HUES6 (cell line): ENCODE measurements at regions not wholly inside any gene's neighbourhood (a gene's known extent, or its start where the extent isn't known, plus 50 kb on each side); places are given as distances from the start of the nearest gene placed in this dataset.

Source experiments
- H3K27ac ChIP-seq: 2 replicates; pipeline ENCODE4 v1.7.0; 2013; ENCODE audit warnings: low read depth, mild to moderate bottlenecking, low read length, inconsistent platforms
- H3K27me3 ChIP-seq: 2 replicates; pipeline ENCODE4 v1.6.1; 2013; ENCODE audit warnings: low read length; ENCODE audit not compliant: control insufficient read depth, insufficient read depth
- H3K36me3 ChIP-seq: 2 replicates; pipeline ENCODE4 v1.6.1; 2013; ENCODE audit warnings: low read length; ENCODE audit not compliant: control insufficient read depth, insufficient read depth
- H3K4me1 ChIP-seq: 2 replicates; pipeline ENCODE4 v1.6.1; 2013; ENCODE audit warnings: low read length; ENCODE audit not compliant: control insufficient read depth, insufficient read depth
- H3K4me3 ChIP-seq: 2 replicates; pipeline ENCODE4 v1.5.1; 2013; ENCODE audit warnings: low read depth, low read length
- H3K9ac ChIP-seq: one replicate; pipeline ENCODE4 v1.6.1; 2013; ENCODE audit warnings: mild to moderate bottlenecking, low read length
- H3K9me3 ChIP-seq: 2 replicates; pipeline ENCODE4 v1.6.1; 2013; ENCODE audit warnings: low read depth, low read length; ENCODE audit not compliant: control insufficient read depth, insufficient read depth

DNA sequence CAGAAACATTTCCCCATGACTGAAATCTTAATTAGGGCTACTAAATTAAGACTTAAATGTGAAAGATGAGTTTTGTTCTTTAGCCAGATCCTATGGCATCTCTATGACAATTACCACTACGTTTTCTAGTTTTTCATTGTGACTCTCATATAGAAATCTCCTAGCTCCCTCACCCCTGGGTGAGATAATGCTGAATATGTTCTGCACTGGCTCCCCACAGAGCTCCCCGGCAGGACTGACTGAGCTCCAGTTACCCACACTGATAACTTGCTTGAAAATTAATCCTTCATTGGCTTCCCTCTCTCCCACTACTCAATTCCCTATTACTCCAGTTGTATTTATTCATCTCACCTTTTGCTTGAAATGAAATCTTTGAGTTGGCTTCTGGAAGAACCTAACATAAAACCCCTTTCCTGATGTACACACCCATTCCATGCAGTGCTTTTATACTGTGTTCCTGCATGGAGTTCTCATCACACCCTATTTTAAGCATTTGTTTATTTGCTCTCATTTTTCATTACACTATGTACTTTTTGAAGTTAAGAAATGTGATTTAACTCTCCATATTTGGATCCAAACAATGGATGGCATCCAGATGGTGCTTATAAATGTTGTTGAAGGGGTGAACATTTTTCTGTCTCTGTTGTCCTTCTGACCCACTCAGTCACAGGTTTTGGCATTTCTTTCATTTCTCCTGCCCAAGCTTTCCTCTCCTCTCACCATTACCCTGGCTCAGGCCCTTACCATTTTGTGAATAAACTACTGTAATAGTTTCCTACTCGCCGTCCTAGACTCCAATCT, 623.4 kb downstream of the SPRY1 start:
- H3K36me3 ChIP-seq, result no peaks in the 10 kb centered on the region
- no peaks in the 10 kb centered on the region for H3K9me3 ChIP-seq
- no peaks in the 10 kb centered on the region; the same call in 1 of the 2 replicates for H3K4me1 ChIP-seq
- no peaks in the 10 kb centered on the region for H3K27me3 ChIP-seq
- H3K27ac ChIP-seq, result no peak overlapping the region; the same call in 1 of the 2 replicates
- H3K9ac ChIP-seq, result no peak overlapping the region
- H3K4me3 ChIP-seq, result no peak overlapping the region

- H3K27ac ChIP-seq, result no peak overlapping the region
- H3K9me3 ChIP-seq, result no peaks in the 10 kb centered on the region
- no peaks in the 10 kb centered on the region for H3K36me3 ChIP-seq
- no peaks in the 10 kb centered on the region for H3K4me1 ChIP-seq
- H3K9ac ChIP-seq, result no peak overlapping the region
- no peak overlapping the region for H3K4me3 ChIP-seq
- no peaks in the 10 kb centered on the region for H3K27me3 ChIP-seq
These were observed 628.4 kb downstream of the SPRY1 start for GRCh38 chr4:124025000-124025399.

GRCh38 chr4:124025428-124025827, 628.8 kb downstream of the SPRY1 start:
- H3K9ac ChIP-seq, result no peak overlapping the region
- H3K9me3 ChIP-seq, result no peaks in the 10 kb centered on the region
- no peak overlapping the region for H3K27ac ChIP-seq
- no peaks in the 10 kb centered on the region for H3K36me3 ChIP-seq
- H3K4me1 ChIP-seq, result no peaks in the 10 kb centered on the region
- no peak overlapping the region for H3K4me3 ChIP-seq
- H3K27me3 ChIP-seq, result no peaks in the 10 kb centered on the region

GRCh38 chr4:124028182-124028581, 631.6 kb downstream of the SPRY1 start:
- H3K9ac ChIP-seq, result no peak overlapping the region

GRCh38 chr4:124030147-124030546, 633.6 kb downstream of the SPRY1 start:
- Histone ChIP-seq H3K9me3 (no peaks in the 10 kb centered on the region), H3K4me3 (no peak overlapping the region), H3K27ac (no peak overlapping the region), H3K4me1 (no peaks in the 10 kb centered on the region), H3K27me3 (no peaks in the 10 kb centered on the region), H3K36me3 (no peaks in the 10 kb centered on the region), H3K9ac (no peak overlapping the region)

More at GRCh38 chr4:124028182-124028581, 631.6 kb downstream of the SPRY1 start:
- Histone ChIP-seq H3K4me1 (no peaks in the 10 kb centered on the region), H3K4me3 (no peak overlapping the region), H3K36me3 (no peaks in the 10 kb centered on the region), H3K27me3 (no peaks in the 10 kb centered on the region), H3K9me3 (no peaks in the 10 kb centered on the region), H3K27ac (no peak overlapping the region)

DNA sequence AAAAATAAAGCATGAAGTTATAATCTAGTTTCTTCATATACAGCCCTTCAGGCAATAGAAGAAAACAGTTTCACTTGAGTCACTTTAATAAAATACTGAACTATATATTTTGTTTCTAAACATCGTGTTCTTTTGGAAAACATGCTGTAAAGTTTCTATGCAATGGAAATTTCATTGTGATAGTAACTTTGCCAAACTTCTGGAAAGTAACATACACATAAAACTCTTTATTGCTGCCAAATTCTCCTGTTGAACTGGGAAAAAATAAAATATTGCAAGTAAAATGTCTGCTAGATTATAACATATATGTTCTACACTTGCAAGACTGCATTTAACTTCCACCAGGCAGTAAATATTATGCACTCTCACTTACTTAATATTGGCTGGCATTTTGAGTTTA, 635.4 kb downstream of the SPRY1 start:
- Histone ChIP-seq H3K4me3 (no peak overlapping the region), H3K36me3 (no peaks in the 10 kb centered on the region), H3K27ac (no peak overlapping the region), H3K9ac (no peak overlapping the region), H3K9me3 (no peaks in the 10 kb centered on the region), H3K27me3 (no peaks in the 10 kb centered on the region), H3K4me1 (no peaks in the 10 kb centered on the region)

DNA sequence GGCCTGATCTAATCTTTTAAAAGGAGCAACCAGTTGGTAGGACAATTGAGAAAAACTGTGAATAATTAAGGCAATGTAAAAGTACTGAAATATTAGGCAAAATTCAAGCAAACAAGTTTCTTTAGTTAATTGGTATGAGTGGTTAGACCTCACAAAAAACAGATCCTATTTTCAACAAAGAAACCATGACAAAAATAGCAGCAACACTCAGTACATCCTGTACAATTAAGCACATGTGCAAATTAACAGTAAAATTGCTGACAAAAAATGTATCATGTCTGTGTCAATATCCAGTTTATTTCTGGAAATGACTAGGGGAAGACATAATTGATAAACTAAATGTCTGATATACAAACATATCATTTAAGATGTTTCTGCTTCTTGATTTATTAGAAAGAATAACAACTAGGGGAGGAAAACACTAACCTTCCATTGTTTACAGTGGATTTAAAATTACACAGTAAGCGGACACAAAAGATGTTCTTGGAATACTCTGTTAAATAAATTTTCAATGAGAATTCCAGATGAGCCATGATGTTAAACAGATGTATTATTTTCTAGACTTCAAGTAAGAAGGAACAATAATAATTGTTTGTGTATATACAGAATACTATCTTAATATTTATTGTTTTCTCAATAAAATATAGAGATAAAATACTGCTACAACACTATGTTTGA, 638.9 kb downstream of the SPRY1 start:
- H3K9me3 ChIP-seq, result no peaks in the 10 kb centered on the region
- H3K4me1 ChIP-seq, result no peaks in the 10 kb centered on the region
- H3K27ac ChIP-seq, result no peak overlapping the region
- no peak overlapping the region for H3K4me3 ChIP-seq
- no peak overlapping the region for H3K9ac ChIP-seq
- H3K27me3 ChIP-seq, result no peaks in the 10 kb centered on the region
- no peaks in the 10 kb centered on the region for H3K36me3 ChIP-seq

- Histone ChIP-seq H3K9ac (no peak overlapping the region), H3K4me1 (no peaks in the 10 kb centered on the region), H3K27me3 (no peaks in the 10 kb centered on the region), H3K36me3 (no peaks in the 10 kb centered on the region), H3K27ac (no peak overlapping the region), H3K4me3 (no peak overlapping the region), H3K9me3 (no peaks in the 10 kb centered on the region)
These were observed 640.6 kb downstream of the SPRY1 start for GRCh38 chr4:124037236-124037635.

DNA sequence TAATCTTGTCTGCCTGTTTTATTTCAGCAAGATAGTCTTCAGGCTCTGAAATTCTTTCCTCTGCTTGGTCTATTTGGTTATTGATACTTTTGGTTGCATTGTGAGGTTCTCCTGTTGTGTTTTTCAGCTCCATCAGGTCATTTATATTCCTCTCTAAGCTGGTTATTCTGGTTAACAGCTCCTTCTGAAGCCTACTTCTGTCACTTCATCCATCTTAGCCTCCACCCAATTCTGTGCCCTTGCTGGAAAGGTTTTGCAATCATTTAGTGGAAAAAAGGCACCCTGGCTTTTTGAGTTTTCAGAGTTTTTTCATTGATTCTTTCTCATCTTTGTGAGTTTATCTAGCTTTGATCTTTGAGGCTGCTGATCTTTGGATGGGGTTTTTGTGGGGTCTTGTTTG, 647.7 kb downstream of the SPRY1 start:
- H3K27me3 ChIP-seq, result no peaks in the 10 kb centered on the region
- H3K27ac ChIP-seq, result no peak overlapping the region
- H3K36me3 ChIP-seq, result no peaks in the 10 kb centered on the region
- H3K9ac ChIP-seq, result no peak overlapping the region
- no peak overlapping the region for H3K4me3 ChIP-seq
- H3K9me3 ChIP-seq, result no peaks in the 10 kb centered on the region
- no peaks in the 10 kb centered on the region for H3K4me1 ChIP-seq

DNA sequence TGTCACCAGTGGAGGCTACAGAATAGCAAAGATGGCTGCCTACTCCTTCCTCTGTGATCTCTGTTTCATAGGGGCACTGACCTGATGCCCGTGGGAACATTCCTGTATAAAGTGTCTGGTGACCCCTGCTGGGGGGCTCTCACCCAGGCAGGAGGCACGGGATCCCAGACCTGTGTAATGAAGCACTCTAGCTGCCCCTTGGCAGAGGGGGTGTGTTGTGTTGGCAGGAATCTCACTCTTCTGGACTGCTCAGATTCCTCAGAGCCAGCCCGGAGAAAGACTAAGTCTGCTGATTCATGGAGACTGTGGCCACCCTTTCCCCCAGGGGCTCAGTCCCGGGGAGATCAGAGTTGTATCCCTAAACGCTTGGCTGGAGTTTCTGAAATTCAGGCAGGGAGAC, 648.3 kb downstream of the SPRY1 start:
- H3K9me3 ChIP-seq, result no peaks in the 10 kb centered on the region
- H3K4me3 ChIP-seq, result no peak overlapping the region
- no peak overlapping the region for H3K27ac ChIP-seq
- no peaks in the 10 kb centered on the region for H3K4me1 ChIP-seq
- no peak overlapping the region for H3K9ac ChIP-seq
- no peaks in the 10 kb centered on the region for H3K36me3 ChIP-seq
- H3K27me3 ChIP-seq, result no peaks in the 10 kb centered on the region

- Histone ChIP-seq H3K27ac (no peak overlapping the region), H3K36me3 (no peaks in the 10 kb centered on the region), H3K9me3 (no peaks in the 10 kb centered on the region), H3K4me3 (no peak overlapping the region), H3K4me1 (no peaks in the 10 kb centered on the region), H3K27me3 (no peaks in the 10 kb centered on the region), H3K9ac (no peak overlapping the region)
These were observed 649.6 kb downstream of the SPRY1 start for GRCh38 chr4:124046190-124046589.
